GM19025 (cell line): ENCODE measurements at regions not wholly inside any gene's neighbourhood (a gene's known extent, or its start where the extent isn't known, plus 50 kb on each side); places are given as distances from the start of the nearest gene placed in this dataset.
"Not testable (repeated sequence)": the region's sequence is repeated elsewhere in the genome, so short reads cannot be mapped to it uniquely, and the experiment has no call there.

ENCODE experiments used
- ATAC-seq: cut with Tn5 transposase; IDR thresholded peaks from one replicate; pipeline ENCODE4 v1.9.1; 2021; ENCODE audit warnings: mild to moderate bottlenecking, low read depth, moderate library complexity; ENCODE audit not compliant: unreplicated experiment

DNA sequence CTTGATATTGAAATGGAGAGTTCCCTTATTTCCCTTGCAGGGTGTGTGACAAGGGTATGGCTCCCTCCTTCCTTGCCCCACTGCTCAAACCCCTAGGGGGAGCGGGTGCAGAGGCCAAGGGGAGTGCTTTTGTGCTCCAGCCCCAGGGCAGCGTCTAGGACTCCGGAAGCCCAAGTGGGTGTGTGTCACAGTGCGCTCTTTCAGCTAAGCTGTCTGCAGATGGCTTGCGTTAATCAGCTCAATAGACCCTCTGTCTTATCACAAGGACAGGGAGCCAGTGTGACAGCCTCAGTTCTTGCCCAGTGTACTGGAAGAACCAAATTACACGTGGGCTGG is 523.6 kb upstream of the LMCD1 start:
- ATAC-seq = peak; percentile 25

DNA sequence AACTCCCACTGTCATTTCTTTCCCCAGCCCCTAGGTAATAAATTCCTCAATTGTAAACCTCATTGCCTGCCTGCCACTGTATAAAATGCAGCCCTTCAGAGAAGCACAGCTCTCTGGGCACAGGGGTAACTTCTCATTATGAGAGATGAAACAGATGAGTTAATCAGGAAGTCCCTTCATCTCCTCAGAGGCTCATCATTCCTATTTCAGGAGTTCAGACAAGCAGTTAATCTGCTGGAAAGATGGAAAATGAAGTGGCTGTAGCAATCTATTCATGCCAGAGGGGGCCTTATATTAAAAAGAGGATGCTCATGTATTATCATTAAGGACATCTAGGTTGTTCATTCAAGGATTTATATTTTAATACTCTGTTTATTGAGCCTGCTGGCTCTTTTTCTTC is 519.5 kb upstream of the LMCD1 start:
- ATAC-seq = no peak

DNA sequence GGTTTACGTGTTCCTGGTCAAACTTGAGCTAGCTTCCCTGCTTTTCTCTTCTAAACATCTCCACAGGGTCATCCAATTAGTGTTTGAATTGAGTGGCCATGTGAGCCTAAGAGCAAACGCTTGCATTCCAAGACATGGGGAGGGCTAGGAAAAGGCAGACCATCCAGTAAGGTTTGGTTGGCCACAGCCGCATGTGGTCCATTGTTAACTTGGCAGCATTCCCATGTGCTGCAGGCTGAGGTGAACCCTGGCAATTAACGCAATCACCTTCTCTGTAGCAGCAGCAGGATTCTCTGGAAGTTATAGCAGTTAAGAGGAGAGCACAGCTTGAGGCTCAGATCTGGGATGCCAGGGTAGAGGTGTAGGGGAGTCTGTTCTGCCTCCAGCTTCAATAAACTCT is 502.2 kb upstream of the LMCD1 start:
- no peak for ATAC-seq

DNA sequence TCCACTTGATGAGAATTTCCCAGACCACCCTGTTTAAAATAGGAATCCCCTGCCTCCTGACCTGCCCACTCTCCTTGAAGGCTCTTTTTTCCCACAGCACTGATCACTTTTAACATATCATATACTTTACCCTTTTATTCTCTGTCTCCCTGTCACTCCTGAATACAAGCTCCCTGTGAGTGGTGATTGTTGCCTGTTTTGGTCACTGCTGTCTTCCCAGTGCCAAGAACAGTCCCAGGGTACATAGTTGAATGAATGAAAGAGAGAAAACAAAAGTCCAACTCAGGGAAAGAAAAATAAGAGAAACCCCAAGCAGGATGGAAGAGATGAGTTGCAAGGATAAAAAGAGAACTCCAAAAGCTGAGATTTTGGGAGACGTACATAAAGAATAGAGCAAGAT is 500.3 kb upstream of the LMCD1 start:
- no peak for ATAC-seq

DNA sequence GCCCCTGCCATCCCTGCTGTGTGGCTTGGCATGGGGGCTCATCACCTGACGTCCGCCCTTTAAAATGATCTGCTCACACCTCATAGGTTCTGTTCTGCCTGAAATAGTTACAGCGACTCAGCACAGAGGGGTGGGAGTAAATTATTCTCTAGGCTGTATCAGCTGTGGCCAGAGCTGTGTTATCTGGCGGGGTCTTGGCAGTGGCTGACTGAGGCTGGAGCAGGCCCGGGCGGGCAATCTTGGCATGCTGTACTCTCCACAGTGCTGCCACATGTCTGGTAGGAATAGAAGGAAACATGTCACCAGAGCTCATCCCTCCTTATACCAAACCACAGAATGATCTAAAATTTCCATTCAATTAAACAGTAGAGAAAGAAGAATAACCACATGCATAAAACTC is 499.9 kb upstream of the LMCD1 start:
- no peak for ATAC-seq

DNA sequence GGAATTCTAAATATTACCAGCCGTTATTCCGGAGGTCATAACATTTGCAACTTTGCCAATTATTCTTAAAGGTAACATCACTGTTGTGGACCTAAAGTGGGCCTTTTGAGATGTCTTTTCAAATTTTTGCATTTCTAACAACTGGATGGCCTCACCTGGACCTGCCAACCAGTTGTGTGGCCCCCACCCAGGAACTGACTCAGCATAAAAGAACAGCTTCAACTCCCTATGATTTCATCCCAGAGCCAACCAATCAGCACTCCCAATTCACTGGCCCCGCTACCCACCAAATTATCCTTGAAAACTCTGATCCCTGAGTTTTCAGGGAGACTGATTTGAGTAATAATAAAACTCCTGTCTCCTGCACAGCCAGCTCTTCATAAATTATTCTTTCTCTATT is 489.7 kb upstream of the LMCD1 start:
- no peak for ATAC-seq

DNA sequence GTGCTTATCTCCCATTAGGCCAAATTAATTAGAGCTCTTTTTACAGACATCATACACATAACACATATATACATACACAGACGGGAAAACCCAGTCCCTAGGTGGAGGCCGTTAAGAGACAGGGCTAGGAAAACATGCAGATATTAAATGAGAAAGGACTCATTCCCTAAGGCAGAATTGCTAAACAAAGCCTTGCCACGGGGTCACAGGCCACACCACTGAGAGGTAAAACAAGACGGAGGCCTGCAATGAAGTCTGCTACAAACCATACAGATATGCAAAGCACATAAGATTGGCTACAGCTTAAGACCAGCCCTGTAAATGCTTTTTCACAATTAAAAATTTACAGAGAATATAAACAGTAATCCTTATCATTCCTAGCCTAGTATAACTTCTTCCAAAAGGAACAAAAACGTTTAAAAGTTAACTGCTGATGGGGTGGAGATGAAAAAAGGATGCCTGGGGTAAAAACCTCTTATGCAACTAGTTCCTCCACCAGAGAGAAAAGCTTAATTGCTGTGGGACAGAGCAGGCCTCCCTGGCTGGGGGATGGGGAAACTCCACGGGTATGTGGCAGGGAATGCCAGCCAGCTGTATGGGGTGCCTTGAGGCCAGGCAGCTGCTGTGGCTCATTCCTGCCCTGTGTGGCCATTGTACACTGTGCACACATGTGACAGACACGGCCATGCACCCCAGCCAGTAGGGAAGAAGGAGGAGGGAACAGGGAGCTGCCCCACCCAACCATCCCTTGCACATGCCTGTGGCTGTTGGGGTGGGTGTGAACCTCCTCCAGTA is 481.4 kb upstream of the LMCD1 start:
- no peak for ATAC-seq

DNA sequence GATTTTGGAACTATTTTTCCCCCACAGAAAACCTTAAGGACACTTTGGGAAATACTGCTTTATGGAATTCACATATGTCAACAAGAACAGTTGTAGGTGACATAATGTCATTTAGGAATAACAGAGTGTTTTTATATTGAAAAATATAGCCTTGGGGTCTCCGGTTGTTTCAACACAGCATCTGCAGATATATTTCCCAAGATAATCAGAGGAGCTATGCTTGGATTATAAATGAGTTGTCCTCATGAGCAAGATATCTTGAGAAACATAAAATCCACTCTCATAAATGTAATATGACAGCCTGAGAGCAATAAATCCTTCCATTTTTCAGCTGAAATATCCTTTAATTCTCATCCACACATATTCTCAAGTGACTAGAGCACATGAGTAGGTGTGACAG is 473.7 kb upstream of the LMCD1 start:
- no peak for ATAC-seq

DNA sequence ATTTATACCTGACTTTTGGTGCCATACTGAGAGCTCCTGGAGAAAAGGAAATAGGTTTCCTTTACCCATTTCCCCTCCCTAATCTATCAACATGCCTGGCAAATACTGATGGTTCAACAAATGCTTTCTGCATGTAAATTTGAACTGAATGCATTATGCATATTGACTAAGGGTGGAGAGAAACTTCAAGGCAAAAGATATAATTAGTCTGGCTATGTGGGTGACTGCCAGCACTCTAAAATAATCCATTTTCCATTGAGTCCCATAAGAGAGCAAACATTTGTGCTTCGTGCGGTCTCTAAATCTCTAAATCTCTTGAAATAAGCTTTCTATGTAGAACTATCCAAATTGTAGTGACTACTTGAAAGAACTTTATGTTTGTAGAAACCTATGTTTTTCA is 451.3 kb upstream of the LMCD1 start:
- no peak for ATAC-seq

DNA sequence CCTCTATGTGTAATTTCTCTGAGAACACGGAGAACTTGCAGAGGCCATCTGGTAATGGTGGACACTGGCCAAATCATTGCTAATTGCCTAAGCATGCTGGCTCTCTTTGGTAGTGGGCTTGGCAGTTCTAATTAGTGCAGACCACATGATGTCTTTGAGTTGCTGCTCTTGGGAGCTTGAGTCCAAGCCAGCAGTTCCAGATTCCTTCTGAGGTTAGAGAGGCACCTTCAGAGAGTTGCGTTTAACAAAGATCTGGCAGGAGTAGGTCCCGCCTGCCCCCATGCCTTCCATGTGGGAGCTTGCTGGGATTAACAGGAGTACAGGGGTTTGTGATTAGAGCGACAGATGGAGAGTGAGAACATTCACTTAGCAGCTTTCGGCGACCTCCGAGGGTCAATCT is 449.0 kb upstream of the LMCD1 start:
- no peak for ATAC-seq

DNA sequence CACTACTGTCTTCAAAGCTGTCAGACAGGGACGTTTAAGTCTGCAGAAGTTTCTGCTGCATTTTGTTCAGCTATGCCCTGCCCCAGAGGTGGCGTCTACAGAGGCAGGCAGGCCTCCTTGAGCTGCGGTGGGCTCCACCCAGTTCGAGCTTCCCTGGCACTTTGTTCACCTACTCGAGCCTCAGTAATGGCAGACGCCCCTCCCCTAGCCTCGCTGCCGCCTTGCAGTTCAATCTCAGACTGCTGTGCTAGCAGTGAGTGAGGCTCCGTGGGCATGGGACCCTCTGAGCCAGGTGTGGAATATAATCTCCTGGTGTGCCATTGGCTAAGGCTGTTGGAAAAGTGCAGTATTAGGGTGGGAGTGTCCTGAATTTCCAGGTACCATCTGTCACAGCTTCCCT is 433.5 kb upstream of the LMCD1 start:
- ATAC-seq = not testable (repeated sequence)

DNA sequence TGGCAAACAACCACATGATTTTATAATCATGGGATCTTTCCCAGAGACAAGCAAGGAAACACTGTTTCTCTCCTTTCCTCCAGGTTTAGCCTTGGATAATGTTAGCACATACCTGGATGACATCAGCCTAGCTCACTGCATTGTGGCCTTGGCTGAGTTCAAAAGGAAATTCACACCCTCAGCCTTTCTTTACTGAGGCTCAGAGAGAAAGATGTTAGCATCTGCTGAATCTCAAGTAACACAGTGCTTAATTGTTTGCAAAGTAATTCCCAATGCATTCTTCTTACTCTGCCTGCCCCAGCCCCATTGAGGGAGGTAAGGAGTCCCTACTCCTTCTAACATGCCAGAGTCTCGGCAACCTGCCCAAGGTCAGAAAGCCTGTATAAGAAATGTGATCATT is 432.2 kb upstream of the LMCD1 start:
- ATAC-seq = no peak

DNA sequence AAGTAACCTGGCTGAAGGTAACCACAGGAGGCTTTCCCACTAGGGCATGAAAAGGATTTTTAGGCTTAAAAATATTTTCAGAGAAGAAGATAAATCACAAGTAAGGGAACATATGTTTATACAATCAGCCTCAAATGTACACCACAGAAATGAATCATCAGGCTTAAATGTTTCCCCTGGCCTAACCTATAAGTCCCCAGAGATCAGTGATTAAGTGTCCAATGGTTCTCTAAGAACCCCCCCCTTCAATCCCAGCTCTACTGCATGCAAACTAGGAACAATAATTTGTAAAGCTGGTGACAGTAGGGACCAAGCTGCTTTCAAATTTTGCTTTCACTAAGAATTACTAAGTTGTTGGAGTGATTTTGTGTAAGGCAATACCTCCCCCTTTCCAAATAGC is 431.6 kb upstream of the LMCD1 start:
- ATAC-seq = no peak

DNA sequence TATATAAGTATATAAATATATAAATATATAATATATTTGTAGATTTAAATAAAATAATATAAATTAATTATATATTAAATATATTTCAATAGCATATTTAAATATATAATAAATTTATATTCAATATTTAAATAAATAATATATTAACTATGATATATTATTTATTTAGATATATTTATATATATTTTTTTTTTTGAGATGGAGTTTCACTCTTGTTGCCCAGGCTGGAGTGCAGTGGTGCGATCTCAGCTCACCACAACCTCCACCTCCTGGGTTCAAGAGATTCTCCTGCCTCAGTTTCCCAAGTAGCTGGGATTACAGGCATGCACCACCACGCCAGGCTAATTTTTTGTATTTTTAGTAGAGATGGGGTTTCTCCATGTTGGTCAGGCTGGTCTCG is 426.9 kb upstream of the LMCD1 start:
- not testable (repeated sequence) for ATAC-seq

DNA sequence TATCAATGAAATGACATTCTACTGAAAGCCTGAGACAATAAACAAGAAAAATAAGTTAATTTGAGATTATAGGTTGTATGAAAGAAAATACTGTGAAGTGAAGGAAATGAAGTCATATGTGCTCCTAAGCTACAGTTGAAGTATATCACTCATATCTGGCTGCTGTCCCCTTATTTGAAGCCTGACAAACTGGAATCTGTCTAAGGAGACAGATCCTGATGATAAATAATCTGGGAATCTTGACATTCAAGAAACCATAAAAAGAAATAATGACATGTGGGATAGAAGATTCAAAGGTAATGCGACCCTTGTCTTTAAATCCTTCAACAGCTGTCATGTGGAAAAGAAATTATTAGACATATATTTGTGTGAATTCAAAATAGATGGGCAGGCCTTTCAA is 424.5 kb upstream of the LMCD1 start:
- ATAC-seq = no peak

DNA sequence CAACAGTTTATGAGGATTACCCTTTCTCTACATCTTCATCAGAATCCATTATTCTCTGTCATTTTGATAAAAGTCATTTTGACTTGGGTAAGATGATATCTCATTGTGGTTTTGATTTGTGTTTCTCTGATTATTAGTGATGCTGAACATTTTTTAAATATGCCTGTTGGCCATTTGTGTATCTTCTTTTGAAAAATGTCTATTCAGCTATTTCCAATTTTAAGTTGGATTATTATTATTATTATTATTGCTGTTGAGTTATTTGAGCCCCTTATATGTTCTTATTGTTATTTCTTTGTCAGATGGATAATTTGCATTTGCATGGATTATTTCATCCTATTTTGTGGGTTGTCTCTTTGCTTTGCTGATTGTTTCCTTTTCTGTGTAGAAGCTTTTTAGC is 421.2 kb upstream of the LMCD1 start:
- no peak for ATAC-seq

DNA sequence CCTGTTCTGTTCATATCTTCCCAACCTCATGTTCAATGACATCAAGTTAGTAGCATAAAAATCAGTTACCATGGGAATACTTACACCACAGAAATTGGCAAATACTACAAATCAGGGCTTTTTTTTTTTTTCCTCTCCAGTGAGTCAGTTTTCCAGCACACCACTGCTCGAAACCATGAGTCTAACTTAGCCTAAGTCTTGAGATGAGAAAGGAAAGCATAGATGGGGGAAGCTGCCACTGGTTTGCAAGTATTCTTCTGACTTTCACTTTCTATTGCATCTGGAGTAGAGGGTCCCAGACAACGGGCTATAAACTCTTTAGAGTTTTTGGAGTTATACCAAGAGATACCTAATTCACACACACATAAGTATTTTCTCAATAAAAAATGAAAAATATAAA is 416.1 kb upstream of the LMCD1 start:
- no peak for ATAC-seq

DNA sequence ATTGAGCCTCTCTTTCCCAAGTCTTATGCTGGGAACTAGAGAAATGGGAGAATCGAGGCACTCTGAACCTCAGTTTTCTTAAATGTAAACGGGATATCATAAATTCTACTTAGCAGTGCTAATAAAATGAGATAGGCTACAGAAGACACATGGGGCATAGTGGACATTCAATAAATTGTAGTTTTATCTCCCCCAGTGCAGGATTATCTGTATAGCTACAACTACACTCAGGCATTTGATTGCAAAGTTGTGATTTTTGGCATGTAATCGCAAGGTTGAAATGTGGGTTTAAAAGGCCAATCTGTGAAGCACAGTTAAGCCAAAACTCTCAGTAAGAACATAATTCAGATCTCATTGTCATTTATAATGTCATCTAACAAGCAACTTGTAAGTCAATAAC is 413.7 kb upstream of the LMCD1 start:
- no peak for ATAC-seq

DNA sequence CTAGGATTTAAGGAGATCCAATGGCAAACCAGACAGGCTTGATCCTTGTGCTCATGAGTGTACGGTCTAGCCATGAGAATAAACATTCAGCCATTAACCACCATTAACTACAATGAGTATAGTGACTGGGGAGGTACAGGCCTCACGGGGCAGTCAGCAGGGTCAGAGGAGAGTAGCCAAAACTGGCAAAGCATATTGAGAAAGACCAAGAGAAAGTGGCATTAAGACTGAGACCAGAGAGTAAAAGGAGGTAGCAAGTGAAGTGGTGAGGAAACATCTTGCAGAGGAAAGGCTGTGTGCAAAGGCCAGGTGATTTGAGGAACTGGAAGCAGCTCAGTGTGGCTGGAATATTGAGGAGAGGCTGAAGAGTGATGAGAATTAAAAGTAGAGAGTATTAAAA is 407.2 kb upstream of the LMCD1 start:
- ATAC-seq = no peak

DNA sequence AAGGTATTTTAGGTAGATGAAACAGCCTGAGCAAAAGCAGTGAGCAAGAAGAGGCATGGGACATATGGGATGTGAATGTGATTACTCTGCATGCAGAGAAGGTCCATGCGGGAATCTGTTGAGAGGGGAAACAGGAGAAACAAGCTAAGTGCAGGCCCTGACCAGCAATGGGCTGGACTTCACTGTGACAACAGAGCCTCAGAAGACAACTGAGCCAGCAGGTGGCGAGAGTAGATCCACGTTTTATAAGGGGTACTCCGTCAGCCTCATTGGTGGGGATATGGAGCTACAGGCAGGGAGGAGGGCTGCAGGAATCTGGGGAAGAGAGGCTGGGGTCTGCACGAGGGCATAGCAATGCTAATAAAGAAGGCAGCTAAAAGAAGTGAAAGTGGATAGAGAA is 405.9 kb upstream of the LMCD1 start:
- no peak for ATAC-seq

DNA sequence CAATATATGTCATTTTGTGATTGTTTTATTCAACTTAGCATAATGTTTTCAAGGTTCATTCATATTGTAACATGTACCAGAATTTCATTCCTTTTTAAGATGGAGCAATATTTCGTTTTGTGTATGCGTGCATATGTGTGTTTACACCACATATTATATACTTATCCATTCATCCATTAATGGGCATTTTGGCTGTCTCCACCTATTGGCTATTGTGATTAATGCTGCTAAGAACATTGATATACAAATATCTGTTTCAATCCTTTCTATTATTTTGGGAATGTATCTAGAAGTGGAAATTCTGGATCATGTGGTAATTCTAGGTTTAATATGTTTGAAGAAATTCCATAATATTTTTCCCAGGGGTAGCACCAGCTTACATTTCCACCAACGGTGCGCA is 403.9 kb upstream of the LMCD1 start:
- ATAC-seq = no peak

DNA sequence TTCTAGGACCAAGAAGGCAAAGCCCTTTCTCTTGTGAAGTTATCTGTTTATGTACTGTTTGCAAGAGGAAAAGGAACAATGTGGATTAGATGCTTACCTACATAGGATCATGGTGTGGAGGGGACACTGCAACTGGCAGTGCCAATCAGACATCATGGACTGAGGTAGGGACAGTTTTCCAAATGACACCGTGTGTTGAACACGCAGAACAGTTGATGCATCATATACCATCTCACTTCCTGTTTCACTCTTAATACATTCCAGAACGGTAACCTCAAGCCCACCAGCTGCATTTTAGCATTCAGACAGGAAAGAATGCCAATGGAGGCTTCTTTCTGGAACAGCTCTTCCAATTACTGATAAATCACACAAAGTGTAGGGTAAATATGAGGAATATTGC is 397.7 kb upstream of the LMCD1 start:
- ATAC-seq = peak; percentile 69

DNA sequence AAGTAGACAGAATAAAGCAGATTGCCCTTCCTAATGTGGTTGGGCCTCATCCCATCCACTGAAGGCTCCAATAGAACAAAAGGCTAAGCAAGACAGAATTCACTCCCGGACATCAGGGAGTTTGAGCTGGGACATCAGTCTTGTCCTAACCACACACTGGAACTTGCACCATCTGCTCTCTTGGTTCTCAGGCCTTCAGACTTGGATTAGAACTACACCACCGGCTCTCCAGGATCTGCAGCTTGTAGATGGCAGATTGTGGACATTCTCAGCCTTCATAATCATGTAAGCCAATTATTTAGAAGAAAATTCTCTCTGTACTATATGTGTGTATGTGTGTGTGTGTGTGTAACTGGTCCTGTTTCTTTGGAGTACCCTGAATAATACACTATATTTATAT is 394.7 kb upstream of the LMCD1 start:
- no peak for ATAC-seq
